ENCODE measurements at regions not wholly inside any gene's neighbourhood (a gene's known extent, or its start where the extent isn't known, plus 50 kb on each side); places are given as distances from the start of the nearest gene placed in this dataset.
"Not testable (repeated sequence)": the region's sequence is repeated elsewhere in the genome, so short reads cannot be mapped to it uniquely, and the experiment has no call there.

GRCh38 chr21:15976807-15977206 is 247.0 kb downstream of the USP25 start:
- H3K27me3 Mint-ChIP-seq = peaks cover 2% of the 10 kb centered on the region
- H3K27ac Mint-ChIP-seq = no peak overlapping the region
- H3K9me3 Mint-ChIP-seq = no peaks in the 10 kb centered on the region
- CTCF ChIA-PET = no interaction called here
- no peaks in the 10 kb centered on the region for H3K36me3 Mint-ChIP-seq (ENCODE audit: low read depth)
- POLR2A ChIA-PET = no interaction called here
- no peak overlapping the region for H3K4me3 Mint-ChIP-seq
- intact Hi-C loops (cut with micrococcal nuclease) = no loop called here
- no peaks in the 10 kb centered on the region for H3K4me1 Mint-ChIP-seq (ENCODE audit: low read depth)
- DNase-seq (peak; percentile 1), ATAC-seq (no peak)
- TF ChIP-seq, protein P1, sequence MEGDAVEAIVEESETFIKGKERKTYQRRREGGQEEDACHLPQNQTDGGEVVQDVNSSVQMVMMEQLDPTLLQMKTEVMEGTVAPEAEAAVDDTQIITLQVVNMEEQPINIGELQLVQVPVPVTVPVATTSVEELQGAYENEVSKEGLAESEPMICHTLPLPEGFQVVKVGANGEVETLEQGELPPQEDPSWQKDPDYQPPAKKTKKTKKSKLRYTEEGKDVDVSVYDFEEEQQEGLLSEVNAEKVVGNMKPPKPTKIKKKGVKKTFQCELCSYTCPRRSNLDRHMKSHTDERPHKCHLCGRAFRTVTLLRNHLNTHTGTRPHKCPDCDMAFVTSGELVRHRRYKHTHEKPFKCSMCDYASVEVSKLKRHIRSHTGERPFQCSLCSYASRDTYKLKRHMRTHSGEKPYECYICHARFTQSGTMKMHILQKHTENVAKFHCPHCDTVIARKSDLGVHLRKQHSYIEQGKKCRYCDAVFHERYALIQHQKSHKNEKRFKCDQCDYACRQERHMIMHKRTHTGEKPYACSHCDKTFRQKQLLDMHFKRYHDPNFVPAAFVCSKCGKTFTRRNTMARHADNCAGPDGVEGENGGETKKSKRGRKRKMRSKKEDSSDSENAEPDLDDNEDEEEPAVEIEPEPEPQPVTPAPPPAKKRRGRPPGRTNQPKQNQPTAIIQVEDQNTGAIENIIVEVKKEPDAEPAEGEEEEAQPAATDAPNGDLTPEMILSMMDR (IDR thresholded peaks at IDR 0.05) = no peak

GRCh38 chr21:15978215-15978738 is 248.5 kb downstream of the USP25 start:
- Mint-ChIP-seq H3K9me3 (no peaks in the 10 kb centered on the region), H3K4me1 (ENCODE audit: low read depth) (no peaks in the 10 kb centered on the region), H3K4me3 (no peak overlapping the region), H3K27ac (no peak overlapping the region), H3K36me3 (ENCODE audit: low read depth) (no peaks in the 10 kb centered on the region), H3K27me3 (no peaks in the 10 kb centered on the region)
- TF ChIP-seq, protein P1 (IDR thresholded peaks at IDR 0.05) = no peak
- ChIA-PET CTCF (no interaction called here), POLR2A (no interaction called here)
- no peak for ATAC-seq
- intact Hi-C loops (cut with micrococcal nuclease) = no loop called here
- no peak for DNase-seq

GRCh38 chr21:15979493-15979892 is 249.7 kb downstream of the USP25 start:
- H3K36me3 Mint-ChIP-seq (ENCODE audit: low read depth); H3K4me1 Mint-ChIP-seq (ENCODE audit: low read depth); H3K27ac Mint-ChIP-seq; POLR2A ChIA-PET; H3K9me3 Mint-ChIP-seq; DNase-seq; ATAC-seq; H3K27me3 Mint-ChIP-seq; CTCF ChIA-PET; H3K4me3 Mint-ChIP-seq; intact Hi-C loops (cut with micrococcal nuclease): not testable (repeated sequence)

GRCh38 chr21:15986277-15986676 is 256.5 kb downstream of the USP25 start:
- Mint-ChIP-seq H3K27me3 (peaks cover 3% of the 10 kb centered on the region), H3K9me3 (no peaks in the 10 kb centered on the region), H3K36me3 (ENCODE audit: low read depth) (no peaks in the 10 kb centered on the region), H3K4me3 (no peak overlapping the region), H3K4me1 (ENCODE audit: low read depth) (no peaks in the 10 kb centered on the region), H3K27ac (no peak overlapping the region)
- ChIA-PET POLR2A (no interaction called here), CTCF (no interaction called here)
- TF ChIP-seq, protein P1 (IDR thresholded peaks at IDR 0.05) = no peak
- no peak for ATAC-seq
- intact Hi-C loops (cut with micrococcal nuclease) = no loop called here
- no peak for DNase-seq

GRCh38 chr21:15992171-15992570 is 262.4 kb downstream of the USP25 start:
- no peak overlapping the region for H3K27ac Mint-ChIP-seq
- no peaks in the 10 kb centered on the region for H3K4me1 Mint-ChIP-seq (ENCODE audit: low read depth)
- H3K4me3 Mint-ChIP-seq = no peak overlapping the region
- POLR2A ChIA-PET = no interaction called here
- peaks cover 2% of the 10 kb centered on the region for H3K27me3 Mint-ChIP-seq
- H3K36me3 Mint-ChIP-seq (ENCODE audit: low read depth) = no peaks in the 10 kb centered on the region
- TF ChIP-seq, protein P1 (IDR thresholded peaks at IDR 0.05) = no peak
- ATAC-seq (no peak), DNase-seq (no peak)
- no peaks in the 10 kb centered on the region for H3K9me3 Mint-ChIP-seq
- intact Hi-C loops (cut with micrococcal nuclease) = no loop called here
- CTCF ChIA-PET = no interaction called here

DNA sequence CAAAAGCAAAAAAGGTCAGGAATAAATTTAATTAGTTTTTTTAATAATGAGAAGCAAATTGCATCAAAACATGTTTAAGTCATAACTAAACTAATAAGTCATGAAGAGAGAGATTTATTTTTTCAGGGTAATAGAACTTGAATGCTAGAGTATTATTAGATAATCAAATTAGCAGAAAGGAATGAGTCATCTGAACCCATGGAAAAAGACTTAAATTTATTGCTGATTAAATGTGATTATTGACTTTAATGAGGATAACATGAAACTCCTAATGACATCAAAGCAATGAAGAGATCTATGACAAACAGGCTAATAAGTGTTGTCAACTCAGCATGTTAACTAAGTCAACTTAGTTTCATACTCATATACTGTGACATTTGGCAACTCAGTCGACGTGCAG is 264.2 kb downstream of the USP25 start:
- no peak overlapping the region for H3K4me3 Mint-ChIP-seq
- DNase-seq = no peak
- H3K9me3 Mint-ChIP-seq = no peaks in the 10 kb centered on the region
- intact Hi-C loops (cut with micrococcal nuclease) = no loop called here
- ATAC-seq = no peak
- no peak overlapping the region for H3K27ac Mint-ChIP-seq
- no peaks in the 10 kb centered on the region for H3K36me3 Mint-ChIP-seq (ENCODE audit: low read depth)
- H3K4me1 Mint-ChIP-seq (ENCODE audit: low read depth) = no peaks in the 10 kb centered on the region
- peaks cover under 1% of the 10 kb centered on the region for H3K27me3 Mint-ChIP-seq
- CTCF ChIA-PET = no interaction called here
- TF ChIP-seq, protein P1 (IDR thresholded peaks at IDR 0.05) = no peak
- POLR2A ChIA-PET = no interaction called here
